PC-9 (cell line): ENCODE measurements at regions not wholly inside any gene's neighbourhood (a gene's known extent, or its start where the extent isn't known, plus 50 kb on each side); places are given as distances from the start of the nearest gene placed in this dataset.

Experiments used
- BruUV-seq: library from RNA; stranded (reverse); fragments of 400-500 nt; replicated peaks from 2 replicates; lab custom pipeline; 2021; lab: Mats Ljungman, UMichigan
- CTCF ChIA-PET: fragments of 300-600 bp; sonication (Branson Sonifier 250); formaldehyde crosslinking; loops from one replicate; lab custom pipeline; 2022; ENCODE audit warnings: antibody characterized with exemption; lab: Charles Lee
- POLR2A ChIA-PET: fragments of 300-600 bp; sonication (Branson Sonifier 250); formaldehyde crosslinking; loops from one replicate; lab custom pipeline; 2022; ENCODE audit warnings: antibody characterized with exemption; ENCODE audit not compliant: unreplicated experiment; lab: Charles Lee
- DNase-seq, 2 experiments: peaks; one replicate each; pipeline versions ENCODE4 v3.0.0 to v3.0.0-alpha.2; 2015 to 2022; ENCODE audit warnings: mixed read lengths in 1 of 2
- H2AFZ ChIP-seq: fragments of 200-600 bp; sonication (generic); 2 replicates; pipeline ENCODE4 v1.8.1; 2017; ENCODE audit warnings: antibody characterized with exemption
- H3F3A ChIP-seq: fragments of 200-600 bp; sonication (generic); 2 replicates; pipeline ENCODE4 v1.8.1; 2017; ENCODE audit warnings: antibody characterized with exemption, mild to moderate bottlenecking, low read depth; ENCODE audit not compliant: insufficient read depth
- H3K27ac ChIP-seq: fragments of 200-600 bp; sonication (generic); 2 replicates; pipeline ENCODE4 v1.6.1; 2016; ENCODE audit warnings: mixed run types
- H3K27me3 ChIP-seq: fragments of 200-600 bp; sonication (generic); 2 replicates; pipeline ENCODE4 v1.6.1; 2016; ENCODE audit warnings: low read depth, mixed run types; ENCODE audit not compliant: insufficient read depth
- H3K36me3 ChIP-seq: fragments of 200-600 bp; sonication (generic); 2 replicates; pipeline ENCODE4 v1.6.1; 2016; ENCODE audit warnings: low read depth, mixed run types
- H3K4me1 ChIP-seq: fragments of 200-600 bp; sonication (generic); replicated peaks from 2 replicates; pipeline ENCODE4 v1.6.1; 2016; ENCODE audit warnings: mixed run types; ENCODE audit not compliant: insufficient read depth
- H3K4me2 ChIP-seq: fragments of 200-600 bp; sonication (generic); 2 replicates; pipeline ENCODE4 v1.6.1; 2017; ENCODE audit warnings: mixed run types
- H3K4me3 ChIP-seq: fragments of 200-600 bp; sonication (generic); 2 replicates; pipeline ENCODE4 v1.6.1; 2016; ENCODE audit warnings: mixed run types
- H3K79me2 ChIP-seq: fragments of 200-600 bp; sonication (generic); 2 replicates; pipeline ENCODE4 v1.6.1; 2017; ENCODE audit warnings: low read depth, mixed run types
- H3K9me2 ChIP-seq: fragments of 200-600 bp; sonication (generic); 2 replicates; pipeline ENCODE4 v1.8.1; 2017; ENCODE audit warnings: mild to moderate bottlenecking; ENCODE audit not compliant: insufficient read depth
- H3K9me3 ChIP-seq: fragments of 200-600 bp; sonication (generic); 2 replicates; pipeline ENCODE4 v1.8.1; 2016; ENCODE audit warnings: low read depth; ENCODE audit not compliant: insufficient read depth
- H4K20me1 ChIP-seq: fragments of 200-600 bp; sonication (generic); 2 replicates; pipeline ENCODE4 v1.8.1; 2017; ENCODE audit not compliant: insufficient read depth
- CTCF ChIP-seq: fragments of 200-600 bp; sonication (generic); conservative IDR thresholded peaks from 2 replicates; pipeline ENCODE4 v1.6.1; 2017; ENCODE audit warnings: mixed run types, antibody characterized with exemption, mild to moderate bottlenecking, moderate library complexity
- EZH2 ChIP-seq: fragments of 200-600 bp; sonication (generic); IDR thresholded peaks from 2 replicates; pipeline ENCODE4 v1.8.0; 2017; ENCODE audit warnings: antibody characterized with exemption, low read depth
- intact Hi-C: fragments of 100-400 bp; cut with micrococcal nuclease; formaldehyde crosslinking; loops from one replicate; pipeline ENCODE4 v1.10.0; 2022; ENCODE audit not compliant: unreplicated experiment

DNA sequence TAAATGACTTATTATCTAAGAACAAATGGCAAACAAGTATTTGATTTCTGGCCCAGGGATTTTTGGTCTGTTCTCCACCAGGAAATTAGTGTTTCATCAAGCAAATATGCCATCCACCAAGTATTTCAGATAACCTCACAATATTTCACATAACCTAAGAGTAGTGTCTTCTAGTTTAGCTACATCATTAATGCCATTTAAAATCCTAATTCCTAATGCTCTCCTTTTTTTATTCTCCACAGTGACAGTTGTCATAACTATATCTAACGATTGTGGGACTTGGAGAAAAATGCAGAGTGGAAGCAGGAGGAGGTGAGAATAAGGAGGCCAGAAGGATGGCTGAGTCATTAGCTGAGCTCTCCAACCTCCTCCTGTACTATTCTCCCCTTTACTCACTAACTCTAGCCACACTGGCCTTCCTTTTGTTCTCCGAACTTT, 58.5 kb upstream of the CTLA4 start:
- BruUV-seq: no TSS peak

GRCh38 chr2:203809991-203810510, 57.5 kb upstream of the CTLA4 start:
- no peaks in the 10 kb centered on the region for H3K36me3 ChIP-seq
- H3K4me3 ChIP-seq: no peak overlapping the region
- H3K79me2 ChIP-seq: no peaks in the 10 kb centered on the region
- no TSS peak for BruUV-seq
- TF ChIP-seq EZH2 (no peak), CTCF (no peak)
- H4K20me1 ChIP-seq: no peaks in the 10 kb centered on the region
- no peak for DNase-seq
- POLR2A ChIA-PET: no interaction called here
- CTCF ChIA-PET: no interaction called here
- no peak overlapping the region for H3K27ac ChIP-seq
- no peaks in the 10 kb centered on the region for H3K9me2 ChIP-seq
- intact Hi-C loops: loop anchor here (5.0 to 10.0 kb wide), 2 partner anchors 123 to 975 kb away; no protein-coding TSS in a partner anchor
- peaks cover 16% of the 10 kb centered on the region for H3K4me1 ChIP-seq
- peaks cover 17% of the 10 kb centered on the region; the same call in 1 of the 2 replicates for H3F3A ChIP-seq
- H3K4me2 ChIP-seq: no peak overlapping the region
- no peaks in the 10 kb centered on the region for H3K27me3 ChIP-seq
- H2AFZ ChIP-seq: no peak overlapping the region
- H3K9me3 ChIP-seq: no peaks in the 10 kb centered on the region

More for the DNA sequence above, 58.5 kb upstream of the CTLA4 start:
- Histone ChIP-seq H3K4me2 (no peak overlapping the region), H3K9me3 (no peaks in the 10 kb centered on the region), H3K36me3 (no peaks in the 10 kb centered on the region), H3K4me3 (no peak overlapping the region), H3K4me1 (peaks cover 16% of the 10 kb centered on the region), H3K79me2 (no peaks in the 10 kb centered on the region), H3K9me2 (no peaks in the 10 kb centered on the region), H3K27ac (no peak overlapping the region), H4K20me1 (no peaks in the 10 kb centered on the region), H3K27me3 (no peaks in the 10 kb centered on the region), H3F3A (peaks cover 17% of the 10 kb centered on the region; the same call in 1 of the 2 replicates), H2AFZ (no peak overlapping the region)
- CTCF ChIA-PET: no interaction called here
- POLR2A ChIA-PET: no interaction called here
- no peak for DNase-seq
- TF ChIP-seq EZH2 (no peak), CTCF (no peak)
- intact Hi-C loops: no loop called here

GRCh38 chr2:203811491-203812221, 55.9 kb upstream of the CTLA4 start:
- DNase-seq: peak; percentile 82 to 87
- intact Hi-C loops: loop anchor here (1.0 to 10.0 kb wide), 5 partner anchors 52 to 977 kb away; partner anchors contain the start of gene RAPH1
- BruUV-seq: no TSS peak
- TF ChIP-seq CTCF (no peak), EZH2 (no peak)
- Histone ChIP-seq H3K27ac (peak overlapping the region; percentile 70), H3K79me2 (no peaks in the 10 kb centered on the region), H3K9me2 (no peaks in the 10 kb centered on the region), H3K9me3 (no peaks in the 10 kb centered on the region), H2AFZ (no peak overlapping the region), H3K4me1 (peaks cover 16% of the 10 kb centered on the region), H4K20me1 (no peaks in the 10 kb centered on the region), H3K27me3 (no peaks in the 10 kb centered on the region), H3F3A (peaks cover 17% of the 10 kb centered on the region; the same call in 1 of the 2 replicates), H3K4me3 (no peak overlapping the region), H3K36me3 (no peaks in the 10 kb centered on the region), H3K4me2 (peak overlapping the region; percentile 24; the same call in 1 of the 2 replicates)
- ChIA-PET CTCF (interaction anchor here (0.7 kb wide), 1 partner anchor 554 kb away, joined by 3 read pairs; no protein-coding TSS in a partner anchor), POLR2A (interaction anchor here (0.5 to 1.0 kb wide), 6 partner anchors 11 to 1778 kb away, joined by 4 to 7 read pairs (median 4); no protein-coding TSS in a partner anchor)
